Stimulated activated CD4-positive, alpha-beta T cell treated with anti-CD3 and anti-CD28 coated beads, Interleukin-12 subunit alpha, Interleukin-12 subunit beta, amount 100 ng/mL, for 48 hours (primary cell): ENCODE measurements at regions not wholly inside any gene's neighbourhood (a gene's known extent, or its start where the extent isn't known, plus 50 kb on each side); places are given as distances from the start of the nearest gene placed in this dataset.

Source experiments
- DNase-seq, 3 donors: peaks; one replicate each; pipeline ENCODE4 v3.0.0-alpha.2; 2020; ENCODE audit warnings: low read depth in 2 of 3, low spot score in 1 of 3

- DNase-seq, result no peak
Measured at GRCh38 chr9:16959391-16959790, 88.9 kb upstream of the BNC2 start.

GRCh38 chr9:16954040-16954439 is 83.6 kb upstream of the BNC2 start:
- DNase-seq, result no peak

GRCh38 chr9:16951502-16951901 is 81.0 kb upstream of the BNC2 start:
- DNase-seq, result no peak

- no peak for DNase-seq
Measured at GRCh38 chr9:16950051-16950450, 79.6 kb upstream of the BNC2 start.

GRCh38 chr9:16930578-16930977 is 60.1 kb upstream of the BNC2 start:
- DNase-seq, result no peak

- no peak for DNase-seq
Measured at GRCh38 chr9:16928179-16928945, 57.9 kb upstream of the BNC2 start.

- no peak for DNase-seq
Measured at GRCh38 chr9:16925426-16925825, 55.0 kb upstream of the BNC2 start.

GRCh38 chr9:16924311-16924915 is 53.9 kb upstream of the BNC2 start:
- no peak for DNase-seq

GRCh38 chr9:16921855-16922254 is 51.4 kb upstream of the BNC2 start:
- no peak for DNase-seq
